SJCRH30 (cell line): ENCODE measurements at regions not wholly inside any gene's neighbourhood (a gene's known extent, or its start where the extent isn't known, plus 50 kb on each side); places are given as distances from the start of the nearest gene placed in this dataset.
"Not testable (repeated sequence)": the region's sequence is repeated elsewhere in the genome, so short reads cannot be mapped to it uniquely, and the experiment has no call there.

ENCODE experiments used
- DNase-seq, 2 experiments: peaks; one replicate each; pipeline ENCODE4 v3.0.0-alpha.2; 2015 to 2020
- H3K27ac ChIP-seq: fragments of 250-450 bp; sonication (Bioruptor Pico); 2 replicates; pipeline ENCODE4 v1.5.1; 2020; ENCODE audit warnings: mild to moderate bottlenecking, moderate library complexity
- H3K27me3 ChIP-seq: fragments of 250-450 bp; sonication (Bioruptor Pico); 2 replicates; pipeline ENCODE4 v1.5.1; 2020; ENCODE audit warnings: mild to moderate bottlenecking, moderate library complexity
- H3K36me3 ChIP-seq: fragments of 250-450 bp; sonication (Bioruptor Pico); 2 replicates; pipeline ENCODE4 v1.5.1; 2020; ENCODE audit warnings: mild to moderate bottlenecking, moderate library complexity
- H3K4me1 ChIP-seq: fragments of 250-450 bp; sonication (Bioruptor Pico); 2 replicates; pipeline ENCODE4 v1.5.1; 2020; ENCODE audit warnings: mild to moderate bottlenecking, moderate library complexity
- H3K4me3 ChIP-seq: fragments of 250-450 bp; sonication (Bioruptor Pico); 2 replicates; pipeline ENCODE4 v1.5.1; 2020; ENCODE audit warnings: mild to moderate bottlenecking, moderate library complexity
- H3K9me3 ChIP-seq: fragments of 250-450 bp; sonication (Bioruptor Pico); replicated peaks from 2 replicates; pipeline ENCODE4 v1.5.1; 2020; ENCODE audit warnings: mild to moderate bottlenecking, moderate library complexity

DNA sequence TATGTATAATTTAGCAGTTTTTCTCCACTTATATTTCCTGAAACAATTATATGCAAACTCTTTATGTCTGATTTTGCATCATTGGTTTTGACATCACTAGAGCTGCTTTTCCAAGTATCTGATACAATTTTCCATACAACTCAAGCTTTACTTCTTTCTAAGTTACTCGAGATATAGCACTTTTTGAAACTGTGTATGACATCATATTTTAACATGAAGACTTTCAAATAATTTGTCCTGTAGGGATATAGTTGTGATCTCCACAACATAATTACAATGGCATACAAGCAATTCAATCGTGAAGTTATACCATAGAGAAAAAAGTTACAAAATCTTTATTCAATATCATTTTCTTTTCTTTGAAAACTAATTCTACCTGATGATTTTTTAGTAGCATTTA is 173.0 kb downstream of the LEPR start:
- DNase-seq, result no peak
- H3K9me3 ChIP-seq, result no peaks in the 10 kb centered on the region
- H3K36me3 ChIP-seq, result no peaks in the 10 kb centered on the region
- H3K27me3 ChIP-seq, result no peaks in the 10 kb centered on the region
- H3K4me3 ChIP-seq, result no peak overlapping the region
- no peaks in the 10 kb centered on the region for H3K4me1 ChIP-seq
- H3K27ac ChIP-seq, result no peak overlapping the region

DNA sequence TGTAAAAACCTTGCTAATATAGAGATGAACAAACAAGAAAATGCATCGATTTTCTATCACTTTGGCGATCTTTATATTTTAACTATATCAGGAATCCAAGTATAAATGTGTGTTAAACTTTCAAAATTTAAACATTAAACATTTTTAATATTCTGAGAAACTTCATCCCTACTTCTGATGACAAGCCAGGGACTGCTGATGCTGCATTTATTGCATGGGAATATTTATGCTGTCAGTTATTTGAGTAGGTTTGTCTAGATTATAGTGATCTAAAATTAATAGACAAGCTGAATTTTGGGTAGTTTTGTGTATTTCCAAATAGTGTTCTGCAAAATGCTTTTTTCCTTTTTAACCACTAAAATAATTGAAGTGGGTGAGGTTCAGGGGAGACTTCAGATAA is 175.3 kb downstream of the LEPR start:
- H3K36me3 ChIP-seq, result no peaks in the 10 kb centered on the region
- H3K27ac ChIP-seq, result no peak overlapping the region
- H3K4me1 ChIP-seq, result no peaks in the 10 kb centered on the region
- H3K4me3 ChIP-seq, result no peak overlapping the region
- no peaks in the 10 kb centered on the region for H3K9me3 ChIP-seq
- DNase-seq, result no peak
- no peaks in the 10 kb centered on the region; the same call in 1 of the 2 replicates for H3K27me3 ChIP-seq

DNA sequence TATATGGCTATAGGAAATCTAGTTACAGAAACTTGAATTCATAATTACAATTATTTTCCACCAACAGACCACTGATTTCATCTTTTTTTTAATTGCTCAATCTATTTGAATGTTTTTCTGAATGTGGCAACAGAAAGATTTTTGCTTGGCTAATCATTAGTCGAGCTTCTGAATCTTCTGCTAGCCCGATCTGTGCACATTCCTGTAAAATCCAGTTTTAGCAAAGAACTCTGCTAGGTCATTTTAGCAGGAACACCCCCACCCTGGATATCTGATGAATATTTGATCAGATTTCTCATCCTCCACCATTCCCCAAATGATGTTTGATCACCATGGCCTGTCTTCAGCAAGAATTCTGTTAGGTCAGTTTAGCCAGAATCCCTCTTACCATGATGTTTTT is 176.3 kb downstream of the LEPR start:
- Histone ChIP-seq H3K4me3 (no peak overlapping the region), H3K27ac (no peak overlapping the region), H3K9me3 (no peaks in the 10 kb centered on the region), H3K27me3 (no peaks in the 10 kb centered on the region; the same call in 1 of the 2 replicates), H3K36me3 (no peaks in the 10 kb centered on the region), H3K4me1 (no peaks in the 10 kb centered on the region)
- DNase-seq, result no peak

DNA sequence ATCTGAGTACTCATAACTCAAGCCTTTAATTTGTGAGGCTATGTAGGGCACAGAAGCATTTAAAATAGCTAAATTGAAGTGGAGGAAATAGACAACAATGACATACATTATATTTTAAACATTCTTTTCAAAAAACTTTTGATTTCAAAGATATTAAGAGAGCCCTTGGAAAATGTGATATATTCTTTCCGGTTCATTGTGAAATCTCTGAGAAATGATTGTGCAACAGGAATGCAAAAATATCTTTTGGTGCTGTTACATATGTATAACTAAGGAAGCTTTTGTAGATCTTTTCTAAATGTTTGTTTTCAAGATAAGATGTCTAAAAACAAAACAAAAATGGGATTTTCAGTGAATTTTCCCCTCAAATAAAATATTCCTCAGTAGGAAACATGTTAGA is 185.2 kb downstream of the LEPR start:
- Histone ChIP-seq H3K27ac (no peak overlapping the region), H3K9me3 (no peaks in the 10 kb centered on the region), H3K36me3 (no peaks in the 10 kb centered on the region), H3K4me1 (no peaks in the 10 kb centered on the region), H3K4me3 (no peak overlapping the region), H3K27me3 (no peaks in the 10 kb centered on the region)
- no peak for DNase-seq

DNA sequence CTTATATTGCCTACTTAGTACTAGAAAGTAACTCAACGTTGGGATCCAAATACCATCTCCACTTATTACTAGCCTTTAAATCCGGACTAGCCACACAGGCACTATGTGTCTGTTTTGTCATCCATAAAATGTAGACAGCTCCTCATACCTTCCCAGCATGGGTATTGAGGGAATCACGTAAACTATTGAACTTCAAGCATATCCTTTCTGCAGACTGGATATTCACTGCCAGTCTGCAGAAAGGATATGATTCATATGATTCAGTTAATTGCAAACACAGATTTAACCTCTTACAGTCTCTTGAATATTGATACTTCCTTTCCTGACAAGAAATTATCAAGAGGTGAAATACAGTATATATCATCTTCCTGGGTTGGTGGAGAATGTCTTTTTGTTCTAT is 186.0 kb downstream of the LEPR start:
- Histone ChIP-seq H3K27ac (no peak overlapping the region), H3K4me1 (no peaks in the 10 kb centered on the region), H3K36me3 (no peaks in the 10 kb centered on the region), H3K9me3 (no peaks in the 10 kb centered on the region), H3K27me3 (no peaks in the 10 kb centered on the region), H3K4me3 (no peak overlapping the region)
- DNase-seq, result no peak

DNA sequence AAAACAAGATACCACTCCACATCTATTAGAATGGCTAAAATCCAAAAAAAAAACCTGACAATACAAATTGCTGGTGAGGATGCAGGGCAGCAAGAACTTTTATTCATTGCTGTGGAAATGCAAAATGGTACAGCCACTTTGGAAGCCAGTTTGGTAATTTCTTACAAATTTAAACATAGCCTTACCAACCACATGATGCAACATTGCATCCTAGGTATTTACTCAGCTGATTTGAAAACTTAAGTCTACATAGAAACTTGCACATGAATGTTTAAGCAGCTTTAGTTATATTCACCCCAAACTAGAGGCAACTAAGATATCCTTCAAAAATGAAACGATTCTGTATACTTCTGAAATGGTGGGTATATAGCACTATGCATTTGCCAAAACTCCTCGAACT is 178.8 kb upstream of the PDE4B start:
- H3K36me3 ChIP-seq, result no peaks in the 10 kb centered on the region
- H3K27ac ChIP-seq, result no peak overlapping the region
- no peak for DNase-seq
- no peaks in the 10 kb centered on the region for H3K4me1 ChIP-seq
- H3K27me3 ChIP-seq, result no peaks in the 10 kb centered on the region
- no peaks in the 10 kb centered on the region for H3K9me3 ChIP-seq
- no peak overlapping the region for H3K4me3 ChIP-seq

DNA sequence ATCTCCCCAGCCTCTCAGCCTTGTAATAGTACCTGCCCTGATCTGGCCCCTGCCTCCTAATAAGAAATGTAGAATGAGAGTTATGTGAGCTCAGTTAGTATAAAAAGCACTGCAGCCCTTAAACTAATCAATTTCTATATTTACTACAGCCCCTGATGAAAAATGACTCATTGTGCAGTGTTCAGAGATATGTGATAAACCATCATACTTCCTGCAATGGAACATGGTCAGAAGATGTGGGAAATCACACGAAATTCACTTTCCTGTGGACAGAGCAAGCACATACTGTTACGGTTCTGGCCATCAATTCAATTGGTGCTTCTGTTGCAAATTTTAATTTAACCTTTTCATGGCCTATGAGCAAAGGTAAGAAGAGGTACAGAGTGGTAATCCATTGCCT is 176.8 kb upstream of the PDE4B start:
- Histone ChIP-seq H3K9me3 (no peaks in the 10 kb centered on the region), H3K4me1 (no peaks in the 10 kb centered on the region), H3K4me3 (no peak overlapping the region), H3K27ac (no peak overlapping the region), H3K27me3 (no peaks in the 10 kb centered on the region), H3K36me3 (no peaks in the 10 kb centered on the region)
- DNase-seq, result no peak

DNA sequence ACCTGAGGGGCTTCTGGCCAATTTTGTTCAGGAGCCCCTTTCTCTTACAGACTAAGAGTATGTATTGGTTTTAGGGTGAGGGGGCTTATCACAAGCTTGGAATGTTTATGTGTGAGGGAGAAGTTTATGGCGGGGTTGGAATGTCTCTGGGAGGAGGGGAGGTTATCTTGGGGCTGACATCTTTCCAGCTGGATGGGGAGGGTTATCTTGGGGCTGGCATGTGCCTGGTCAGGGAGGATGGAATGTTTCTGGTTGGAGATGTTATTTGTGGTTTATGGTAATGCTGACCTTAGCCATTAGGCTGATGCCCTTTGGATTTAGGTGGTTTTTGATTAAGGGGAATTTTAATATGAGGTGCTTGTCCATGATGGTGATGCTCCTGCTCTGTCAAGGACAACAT is 171.0 kb upstream of the PDE4B start:
- not testable (repeated sequence) for H3K27ac ChIP-seq, H3K27me3 ChIP-seq, DNase-seq, H3K9me3 ChIP-seq, H3K4me1 ChIP-seq, H3K36me3 ChIP-seq, H3K4me3 ChIP-seq

DNA sequence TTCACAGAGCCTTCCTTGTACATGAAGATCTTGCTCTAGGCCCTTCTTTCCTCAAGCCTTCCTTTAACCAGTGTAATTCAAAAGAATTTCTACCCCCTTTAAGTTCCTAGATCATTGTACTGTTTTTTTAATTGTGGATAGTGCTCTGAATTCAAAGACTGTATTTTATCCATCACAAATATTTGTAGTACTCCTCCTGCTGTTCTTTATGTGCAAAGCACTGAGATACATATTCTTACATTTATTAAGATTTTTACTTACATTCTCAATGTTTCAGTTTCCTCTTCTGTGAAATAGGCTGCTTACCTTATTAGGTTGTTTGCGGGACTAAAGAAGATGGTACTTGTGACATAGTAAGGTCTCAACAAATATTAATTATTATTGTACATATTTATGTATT is 168.8 kb upstream of the PDE4B start:
- Histone ChIP-seq H3K9me3 (no peaks in the 10 kb centered on the region), H3K4me1 (no peaks in the 10 kb centered on the region), H3K36me3 (no peaks in the 10 kb centered on the region), H3K27ac (no peak overlapping the region), H3K4me3 (no peak overlapping the region), H3K27me3 (no peaks in the 10 kb centered on the region; the same call in 1 of the 2 replicates)
- DNase-seq, result no peak

DNA sequence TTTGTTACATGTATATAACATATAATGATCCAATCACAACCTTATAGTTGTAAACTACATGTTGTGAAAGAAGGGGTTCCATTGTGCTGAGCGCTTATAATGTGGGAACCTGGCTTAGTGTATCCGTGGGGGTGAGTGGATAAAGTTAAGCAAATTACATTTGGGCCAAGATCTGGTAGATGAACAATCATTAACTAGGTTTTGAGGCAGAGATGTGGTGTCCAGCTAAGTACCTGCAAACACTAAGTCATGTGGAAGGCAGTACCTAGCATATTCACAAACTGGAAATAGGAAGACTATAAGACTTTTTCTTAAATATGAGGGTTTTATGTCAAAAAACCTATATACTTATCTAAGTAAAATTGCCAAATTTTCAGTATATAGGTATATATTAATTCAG is 167.2 kb upstream of the PDE4B start:
- no peaks in the 10 kb centered on the region for H3K9me3 ChIP-seq
- H3K4me1 ChIP-seq, result no peaks in the 10 kb centered on the region
- no peak overlapping the region for H3K4me3 ChIP-seq
- H3K27ac ChIP-seq, result no peak overlapping the region
- no peaks in the 10 kb centered on the region for H3K36me3 ChIP-seq
- DNase-seq, result no peak
- no peaks in the 10 kb centered on the region; the same call in 1 of the 2 replicates for H3K27me3 ChIP-seq

DNA sequence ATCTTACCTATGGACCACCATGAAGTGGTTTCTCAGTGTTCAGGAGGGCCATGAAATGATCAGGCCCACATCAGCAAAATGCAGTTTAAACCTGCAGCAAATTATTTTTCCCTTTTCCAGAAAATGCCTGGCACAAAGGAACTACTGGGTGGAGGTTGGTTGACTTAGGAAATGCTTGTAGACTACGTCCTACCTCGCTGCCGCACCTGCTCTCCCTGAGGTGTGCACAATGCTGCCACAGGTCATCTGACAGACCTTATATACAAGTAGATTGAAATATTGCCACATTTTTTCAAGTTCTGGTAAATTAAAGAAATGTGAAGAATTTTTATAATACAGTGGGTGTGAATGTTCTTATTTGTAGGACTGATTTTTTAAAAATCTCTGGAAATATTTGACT is 166.7 kb upstream of the PDE4B start:
- Histone ChIP-seq H3K4me3 (no peak overlapping the region), H3K27me3 (no peaks in the 10 kb centered on the region; the same call in 1 of the 2 replicates), H3K9me3 (no peaks in the 10 kb centered on the region), H3K36me3 (no peaks in the 10 kb centered on the region), H3K4me1 (no peaks in the 10 kb centered on the region), H3K27ac (no peak overlapping the region)
- DNase-seq, result no peak

DNA sequence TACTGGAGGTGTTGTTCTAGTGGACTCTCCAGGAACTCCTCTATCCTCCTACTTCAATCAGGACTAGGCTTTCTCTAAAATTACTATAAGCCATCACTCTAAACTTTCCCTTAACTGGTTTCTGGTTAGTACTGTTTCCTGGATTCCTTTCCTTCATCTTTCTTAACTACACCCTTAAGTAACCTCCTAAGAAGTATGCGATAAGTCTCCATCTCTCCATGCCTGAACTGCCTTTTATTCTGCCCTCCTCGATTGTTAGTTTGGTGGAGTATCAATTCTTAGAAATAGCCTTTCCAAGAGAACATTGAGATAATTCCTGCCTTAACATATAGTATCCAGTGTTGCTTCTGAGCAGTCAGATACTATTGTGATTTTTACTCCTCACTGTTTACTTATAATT is 162.9 kb upstream of the PDE4B start:
- H3K4me3 ChIP-seq, result no peak overlapping the region
- no peaks in the 10 kb centered on the region for H3K36me3 ChIP-seq
- DNase-seq, result no peak
- H3K27ac ChIP-seq, result no peak overlapping the region
- no peaks in the 10 kb centered on the region for H3K9me3 ChIP-seq
- no peaks in the 10 kb centered on the region for H3K4me1 ChIP-seq
- peaks cover 5% of the 10 kb centered on the region; the same call in 1 of the 2 replicates for H3K27me3 ChIP-seq

DNA sequence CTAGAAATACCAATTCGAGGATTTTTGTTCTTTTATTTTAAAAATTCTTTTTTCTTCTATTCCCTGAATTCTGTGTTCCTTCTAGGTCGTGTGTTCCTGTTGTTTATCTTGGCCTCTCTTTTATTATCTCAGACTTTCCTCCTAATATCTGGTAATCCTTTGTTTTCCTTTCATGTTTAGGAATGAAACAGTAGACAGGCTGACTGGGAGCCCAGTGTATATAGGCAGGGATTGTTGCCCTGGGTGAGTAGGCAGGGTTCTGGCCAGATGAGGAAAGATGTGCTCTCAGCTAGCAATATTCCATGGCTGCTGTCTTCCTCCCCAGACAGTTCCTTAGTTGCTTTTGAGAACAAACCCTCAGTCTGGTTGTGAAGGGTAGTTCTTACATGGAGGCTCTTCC is 161.8 kb upstream of the PDE4B start:
- Histone ChIP-seq H3K4me3 (no peak overlapping the region), H3K36me3 (no peaks in the 10 kb centered on the region), H3K4me1 (no peaks in the 10 kb centered on the region), H3K9me3 (no peaks in the 10 kb centered on the region), H3K27me3 (peaks cover 5% of the 10 kb centered on the region; the same call in 1 of the 2 replicates), H3K27ac (no peak overlapping the region)
- DNase-seq, result peak in 1 of 2 experiments; percentile 18

DNA sequence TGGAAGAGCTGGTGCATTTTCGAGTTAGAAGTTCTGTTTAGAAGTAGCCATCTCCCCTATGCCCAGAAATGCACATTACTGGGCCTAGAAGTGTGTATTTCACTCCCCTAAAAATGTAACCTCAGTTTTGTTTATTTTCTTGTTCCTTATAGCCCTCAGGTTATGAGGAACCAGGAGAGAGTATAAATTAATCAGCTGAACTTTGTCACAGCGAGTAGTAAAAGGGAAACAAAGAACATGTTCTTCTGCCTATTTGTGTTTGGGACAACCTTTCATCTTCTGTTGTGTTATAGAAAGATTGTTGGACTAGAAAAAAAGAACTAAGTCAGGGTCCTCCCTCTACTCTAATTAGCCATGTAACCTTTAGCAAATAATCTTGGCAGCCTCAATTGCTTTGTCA is 160.5 kb upstream of the PDE4B start:
- no peak overlapping the region for H3K27ac ChIP-seq
- no peak overlapping the region for H3K4me3 ChIP-seq
- no peaks in the 10 kb centered on the region for H3K36me3 ChIP-seq
- peaks cover 5% of the 10 kb centered on the region; the same call in 1 of the 2 replicates for H3K27me3 ChIP-seq
- DNase-seq, result no peak
- H3K9me3 ChIP-seq, result no peaks in the 10 kb centered on the region
- no peaks in the 10 kb centered on the region for H3K4me1 ChIP-seq

DNA sequence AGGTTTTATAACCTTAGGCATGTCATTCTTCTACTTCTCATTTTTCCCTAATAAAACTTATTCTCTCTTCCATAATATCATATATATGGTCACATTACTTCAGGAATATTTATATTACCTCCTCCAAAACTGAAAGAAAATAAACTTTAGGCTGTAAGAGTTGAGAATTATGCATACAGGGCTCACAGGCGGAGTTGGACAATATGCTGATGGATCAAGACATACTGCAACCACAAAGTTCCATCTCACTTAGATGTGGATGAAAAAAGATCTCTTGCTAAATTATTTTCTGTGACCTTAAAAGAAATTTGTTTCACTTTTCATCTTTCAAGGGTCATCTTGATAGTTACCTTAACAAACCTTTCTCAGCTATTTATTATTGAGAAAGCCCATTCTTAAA is 152.6 kb upstream of the PDE4B start:
- Histone ChIP-seq H3K4me1 (no peaks in the 10 kb centered on the region), H3K4me3 (no peak overlapping the region), H3K9me3 (no peaks in the 10 kb centered on the region), H3K27ac (no peak overlapping the region), H3K36me3 (no peaks in the 10 kb centered on the region), H3K27me3 (peaks cover 8% of the 10 kb centered on the region; the same call in 1 of the 2 replicates)
- DNase-seq, result no peak

DNA sequence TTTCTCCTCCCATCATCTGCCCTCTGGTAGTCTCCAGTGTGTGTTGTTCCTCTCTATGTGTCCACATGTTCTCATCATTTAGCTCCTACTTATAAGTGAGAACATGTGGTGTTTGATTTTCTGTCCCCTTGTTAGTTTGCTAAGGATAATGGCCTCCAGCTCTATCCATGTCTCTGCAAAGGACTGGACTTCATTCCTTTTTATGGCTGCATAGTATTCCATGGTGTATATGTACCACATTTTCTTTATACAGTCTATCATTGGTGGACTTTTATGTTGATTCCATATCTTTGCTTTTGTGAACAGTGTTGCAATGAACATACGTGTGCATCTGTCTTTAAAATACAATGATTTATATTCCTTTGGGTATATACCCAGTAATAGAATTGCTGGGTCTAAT is 143.5 kb upstream of the PDE4B start:
- H3K27ac ChIP-seq, H3K4me1 ChIP-seq, H3K36me3 ChIP-seq, H3K27me3 ChIP-seq, DNase-seq, H3K4me3 ChIP-seq, H3K9me3 ChIP-seq: not testable (repeated sequence)

DNA sequence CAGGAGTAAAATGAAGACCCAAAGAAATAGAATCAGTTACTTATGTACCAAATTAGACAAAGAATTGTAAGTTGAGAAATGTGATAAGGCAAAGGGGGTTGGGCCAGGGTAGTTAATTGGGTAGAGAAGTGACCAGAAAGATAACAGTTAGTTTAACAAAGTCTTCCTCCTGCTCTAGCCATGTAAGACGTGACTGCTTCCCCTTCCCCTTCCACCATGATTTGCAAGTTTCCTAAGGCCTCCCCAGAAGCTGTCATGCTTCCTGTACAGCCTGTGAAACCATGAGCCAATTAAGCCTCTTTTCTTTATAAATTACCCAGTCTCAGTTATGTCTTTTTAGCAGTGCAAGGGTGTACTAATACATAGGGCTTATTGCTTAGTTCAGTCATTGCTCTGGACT is 142.0 kb upstream of the PDE4B start:
- Histone ChIP-seq H3K27ac (no peak overlapping the region), H3K4me3 (no peak overlapping the region), H3K9me3 (no peaks in the 10 kb centered on the region), H3K27me3 (no peaks in the 10 kb centered on the region), H3K36me3 (no peaks in the 10 kb centered on the region), H3K4me1 (no peaks in the 10 kb centered on the region)
- no peak for DNase-seq
